ENCODE measurements at regions not wholly inside any gene's neighbourhood (a gene's known extent, or its start where the extent isn't known, plus 50 kb on each side); places are given as distances from the start of the nearest gene placed in this dataset.
A peak's percentile ranks its signal among the peaks of the same experiment; 100 is the strongest.

DNA sequence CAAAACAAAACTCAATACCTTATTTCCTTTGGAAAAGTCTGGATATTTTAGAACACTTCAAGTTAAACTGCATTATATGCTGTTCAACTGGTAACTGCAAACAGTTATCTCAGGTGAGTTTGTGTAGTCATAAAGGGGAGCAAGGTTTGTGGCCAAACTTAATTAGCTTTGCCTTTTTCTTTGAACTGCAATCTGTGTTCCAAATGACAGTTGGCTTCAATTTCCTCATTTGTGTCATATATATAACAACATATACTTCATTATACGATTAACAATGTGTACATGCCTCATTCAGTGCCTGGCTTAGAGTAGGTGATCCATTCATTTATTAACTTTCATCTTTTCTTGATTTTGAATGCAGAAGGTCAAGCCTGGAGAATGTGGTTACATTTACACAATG, 55.8 kb downstream of the KCNE4 start:
- intact Hi-C loops (cut with DNase I, micrococcal nuclease), result no loop called here
- DNase-seq (no peak), ATAC-seq (peak; percentile 64)
- Histone ChIP-seq H3K9me3 (no peaks in the 10 kb centered on the region), H3K4me1 (ENCODE audit: low read depth) (peaks cover 5% of the 10 kb centered on the region), H3K4me3 (no peak overlapping the region), H3K36me3 (ENCODE audit: low read depth) (no peaks in the 10 kb centered on the region)
- TF ChIP-seq, protein P1, sequence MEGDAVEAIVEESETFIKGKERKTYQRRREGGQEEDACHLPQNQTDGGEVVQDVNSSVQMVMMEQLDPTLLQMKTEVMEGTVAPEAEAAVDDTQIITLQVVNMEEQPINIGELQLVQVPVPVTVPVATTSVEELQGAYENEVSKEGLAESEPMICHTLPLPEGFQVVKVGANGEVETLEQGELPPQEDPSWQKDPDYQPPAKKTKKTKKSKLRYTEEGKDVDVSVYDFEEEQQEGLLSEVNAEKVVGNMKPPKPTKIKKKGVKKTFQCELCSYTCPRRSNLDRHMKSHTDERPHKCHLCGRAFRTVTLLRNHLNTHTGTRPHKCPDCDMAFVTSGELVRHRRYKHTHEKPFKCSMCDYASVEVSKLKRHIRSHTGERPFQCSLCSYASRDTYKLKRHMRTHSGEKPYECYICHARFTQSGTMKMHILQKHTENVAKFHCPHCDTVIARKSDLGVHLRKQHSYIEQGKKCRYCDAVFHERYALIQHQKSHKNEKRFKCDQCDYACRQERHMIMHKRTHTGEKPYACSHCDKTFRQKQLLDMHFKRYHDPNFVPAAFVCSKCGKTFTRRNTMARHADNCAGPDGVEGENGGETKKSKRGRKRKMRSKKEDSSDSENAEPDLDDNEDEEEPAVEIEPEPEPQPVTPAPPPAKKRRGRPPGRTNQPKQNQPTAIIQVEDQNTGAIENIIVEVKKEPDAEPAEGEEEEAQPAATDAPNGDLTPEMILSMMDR (IDR thresholded peaks at IDR 0.05), result no peak

DNA sequence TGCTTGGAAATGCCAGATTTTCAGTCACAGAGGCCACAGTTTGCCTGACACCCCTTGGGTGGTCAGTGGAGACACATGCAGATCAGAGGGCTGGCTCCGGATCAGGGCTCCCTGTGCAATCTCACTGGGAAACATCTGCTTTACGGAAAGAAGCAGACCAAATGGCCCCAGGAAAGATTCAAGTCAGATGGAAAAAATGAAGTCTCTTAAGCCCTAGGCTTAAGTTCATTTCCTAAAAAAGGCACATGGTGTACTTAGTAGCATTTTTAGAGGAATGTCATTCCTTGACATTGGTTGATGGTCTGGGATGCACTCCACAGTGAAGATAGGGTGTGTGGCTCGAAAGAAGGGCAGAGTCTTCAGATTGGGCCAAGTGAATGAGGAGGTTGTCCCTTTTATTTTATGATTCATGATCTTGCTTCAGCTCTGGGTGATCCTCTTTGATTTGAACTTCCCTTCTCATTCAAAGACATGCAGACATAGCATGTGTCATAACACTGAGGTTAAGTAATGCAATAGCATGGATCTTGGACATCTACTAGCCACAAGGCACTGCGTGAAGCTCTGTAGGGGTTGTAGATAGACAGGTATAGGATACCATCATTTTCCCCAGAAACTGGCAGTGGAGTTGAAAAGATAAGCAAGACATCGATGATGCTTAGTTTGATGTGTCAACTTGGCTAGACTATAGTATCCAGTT, 56.5 kb downstream of the KCNE4 start:
- Histone ChIP-seq H3K9me3 (no peaks in the 10 kb centered on the region), H3K4me3 (no peak overlapping the region), H3K4me1 (ENCODE audit: low read depth) (peaks cover 5% of the 10 kb centered on the region), H3K36me3 (ENCODE audit: low read depth) (no peaks in the 10 kb centered on the region)
- intact Hi-C loops (cut with DNase I, micrococcal nuclease), result no loop called here
- TF ChIP-seq, protein P1 (IDR thresholded peaks at IDR 0.05), result no peak
- DNase-seq, result no peak
- peak; percentile 43 for ATAC-seq

DNA sequence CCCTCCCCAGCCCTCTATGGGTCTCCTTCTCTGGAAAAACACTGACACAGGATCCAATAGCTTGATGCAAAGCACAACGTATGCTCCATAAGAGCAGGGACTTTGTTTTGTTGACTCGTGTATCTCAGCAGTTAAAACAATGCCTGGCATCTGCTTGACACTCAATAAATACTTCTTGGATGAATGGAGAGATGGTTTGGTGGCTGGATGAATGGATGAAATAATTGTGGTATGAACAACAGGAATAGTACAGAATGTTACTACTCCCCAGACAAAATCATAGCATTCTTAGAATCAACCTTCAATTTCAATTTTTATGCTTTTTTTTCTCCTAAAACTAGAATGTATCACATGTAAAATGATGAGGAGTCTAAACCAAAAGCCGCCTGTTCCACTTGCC, 57.4 kb downstream of the KCNE4 start:
- no peak overlapping the region for H3K4me3 ChIP-seq
- no peak for ATAC-seq
- no peaks in the 10 kb centered on the region for H3K36me3 ChIP-seq (ENCODE audit: low read depth)
- H3K4me1 ChIP-seq (ENCODE audit: low read depth), result peaks cover 5% of the 10 kb centered on the region
- no peaks in the 10 kb centered on the region for H3K9me3 ChIP-seq
- intact Hi-C loops (cut with DNase I, micrococcal nuclease), result no loop called here
- TF ChIP-seq, protein P1 (IDR thresholded peaks at IDR 0.05), result no peak
- DNase-seq, result no peak

DNA sequence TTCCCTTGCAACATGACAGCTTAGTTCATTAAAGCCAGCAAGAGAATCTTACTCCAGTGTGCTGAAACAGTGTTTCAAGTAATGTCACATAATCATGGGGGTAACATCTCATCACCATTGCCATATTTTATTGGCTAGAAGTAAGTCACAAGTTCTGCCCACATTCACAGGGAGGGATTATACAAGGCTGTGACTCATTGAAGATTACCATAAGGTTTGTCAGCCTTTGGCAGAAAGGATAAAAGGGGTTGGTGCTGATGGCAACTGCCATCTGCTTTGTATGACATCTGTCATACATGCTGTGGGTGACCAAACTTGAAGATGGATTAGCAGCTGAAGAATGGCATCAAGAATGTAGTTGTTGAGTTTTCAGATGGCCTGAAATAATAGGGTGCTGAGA, 61.2 kb downstream of the KCNE4 start:
- intact Hi-C loops (cut with DNase I, micrococcal nuclease), result no loop called here
- TF ChIP-seq, protein P1 (IDR thresholded peaks at IDR 0.05), result no peak
- H3K36me3 ChIP-seq (ENCODE audit: low read depth), result no peaks in the 10 kb centered on the region
- no peaks in the 10 kb centered on the region for H3K9me3 ChIP-seq
- DNase-seq (no peak), ATAC-seq (peak; percentile 21)
- no peaks in the 10 kb centered on the region for H3K4me1 ChIP-seq (ENCODE audit: low read depth)
- no peak overlapping the region for H3K4me3 ChIP-seq

DNA sequence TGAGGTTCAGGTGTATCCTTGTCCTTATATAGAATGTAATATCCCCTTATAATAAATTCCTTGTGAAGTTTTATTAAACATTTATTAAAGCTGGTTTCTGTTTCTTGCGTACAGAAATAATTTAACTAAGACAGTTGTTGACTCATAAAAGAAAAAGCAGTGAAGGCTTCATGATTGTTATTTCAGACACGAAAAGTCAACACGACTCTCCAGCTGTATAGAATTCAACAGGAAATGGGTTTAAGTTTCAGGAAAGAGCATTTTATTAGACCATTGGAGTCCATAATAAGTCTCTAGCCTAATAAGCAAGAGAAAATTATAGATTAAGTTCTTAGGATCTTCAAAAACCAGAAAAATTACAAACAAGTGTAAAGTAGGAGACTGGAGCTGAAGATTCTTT, 62.2 kb downstream of the KCNE4 start:
- Histone ChIP-seq H3K9me3 (no peaks in the 10 kb centered on the region), H3K36me3 (ENCODE audit: low read depth) (no peaks in the 10 kb centered on the region), H3K4me3 (no peak overlapping the region), H3K4me1 (ENCODE audit: low read depth) (no peaks in the 10 kb centered on the region)
- intact Hi-C loops (cut with DNase I, micrococcal nuclease), result no loop called here
- DNase-seq, result no peak
- TF ChIP-seq, protein P1 (IDR thresholded peaks at IDR 0.05), result no peak
- no peak for ATAC-seq

DNA sequence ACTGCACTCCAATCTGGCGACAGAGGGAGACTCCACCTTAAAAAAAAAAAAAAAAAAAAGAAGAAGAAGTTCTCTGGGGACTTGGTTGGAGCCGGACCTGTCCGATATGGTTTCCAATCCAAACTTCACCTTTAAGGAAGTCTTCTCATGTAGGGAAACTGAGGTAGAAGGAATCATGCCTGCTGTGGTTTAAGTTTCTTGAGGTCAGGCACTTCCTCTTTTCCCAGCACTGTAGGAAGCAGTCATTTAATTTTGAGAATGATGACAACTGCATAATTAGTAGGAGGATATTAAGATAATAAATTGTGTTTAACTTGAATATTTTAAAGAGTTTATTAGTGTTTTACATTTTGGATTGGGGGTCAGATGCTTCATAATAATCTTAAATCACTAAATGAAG, 62.9 kb downstream of the KCNE4 start:
- DNase-seq (no peak), ATAC-seq (no peak)
- Histone ChIP-seq H3K4me3 (no peak overlapping the region), H3K36me3 (ENCODE audit: low read depth) (no peaks in the 10 kb centered on the region), H3K4me1 (ENCODE audit: low read depth) (no peaks in the 10 kb centered on the region), H3K9me3 (no peaks in the 10 kb centered on the region)
- TF ChIP-seq, protein P1 (IDR thresholded peaks at IDR 0.05), result no peak
- intact Hi-C loops (cut with DNase I, micrococcal nuclease), result no loop called here
